ENCODE measurements at regions not wholly inside any gene's neighbourhood (a gene's known extent, or its start where the extent isn't known, plus 50 kb on each side); places are given as distances from the start of the nearest gene placed in this dataset.
A peak's percentile ranks its signal among the peaks of the same experiment; 100 is the strongest.

- no peak overlapping the region for H3K23ac ChIP-seq (ENCODE audit: insufficient read length)
- no peak overlapping the region for H3K56ac ChIP-seq (replicated peaks; ENCODE audit: insufficient read length, low read depth, low read length)
- CTCF ChIA-PET (ENCODE audit: partially characterized antibody): interaction anchor here (0.6 kb wide), 1 partner anchor 144 kb away, joined by 3 read pairs; no protein-coding TSS in a partner anchor
- H4K5ac ChIP-seq (ENCODE audit: insufficient read length, low read depth, low read length): no peak overlapping the region
- no peaks in the 10 kb centered on the region for H3K27me3 ChIP-seq (replicated peaks in 1 of 4; ENCODE audit: control insufficient read depth in 3 of 4, extremely low read depth in 1 of 4, insufficient read depth in 3 of 4, low read length in 3 of 4)
- H3K23me2 ChIP-seq (ENCODE audit: low read depth, low read length): no peaks in the 10 kb centered on the region
- FAIRE-seq (no peak), DNase-seq (ENCODE audit: low read depth in 1 of 2, low spot score in 2 of 2) (no peak)
- H3K36me3 ChIP-seq (ENCODE audit: control insufficient read depth in 2 of 4, insufficient read depth in 4 of 4, low read length in 3 of 4): no peaks in the 10 kb centered on the region
- TF ChIP-seq RFX5 (IDR thresholded peaks at IDR 0.05; ENCODE audit: borderline replicate concordance, low read depth, low read length): no peak
- no peak for TF ChIP-seq HDAC6 (IDR thresholded peaks at IDR 0.05; ENCODE audit: low read depth, low read length)
- no peak for TF ChIP-seq POU5F1 (IDR thresholded peaks at IDR 0.05; ENCODE audit: low read depth, low read length)
- no peak for TF ChIP-seq TAF7 (optimal IDR thresholded peaks at IDR 0.05; ENCODE audit: borderline replicate concordance, low read depth, low read length)
- TF ChIP-seq SUZ12 (IDR thresholded peaks at IDR 0.05; ENCODE audit: low read length): no peak
- TF ChIP-seq NRF1 (IDR thresholded peaks at IDR 0.05; ENCODE audit: low read depth, low read length): no peak
- no peak for TF ChIP-seq EZH2 (IDR thresholded peaks at IDR 0.05; ENCODE audit: low read depth, low read length, severe bottlenecking)
- TF ChIP-seq CBX5 (IDR thresholded peaks at IDR 0.05; ENCODE audit: low read depth, low read length): no peak
- no peak for TF ChIP-seq BRCA1 (IDR thresholded peaks at IDR 0.05; ENCODE audit: low read depth, low read length)
- WGBS, 2 experiments (ENCODE audit: extremely low coverage in 1 of 2, insufficient coverage in 1 of 2, insufficient read length in 1 of 2, insufficient replicate concordance in 2 of 2, low coverage in 1 of 2, low lambda C conversion rate in 2 of 2, missing lambda C conversion rate in 1 of 2): 100% methylated on average over 1 of the region's 1 CpG; no CpG with 5 or more reads in 1 of the 2 experiments
- no peak overlapping the region for H2BK120ac ChIP-seq (replicated peaks; ENCODE audit: low read depth, low read length)
- H3K18ac ChIP-seq (ENCODE audit: extremely low read depth, low read length): no peak overlapping the region
- H3K4me2 ChIP-seq (ENCODE audit: insufficient read depth in 1 of 2, low read depth in 2 of 2, low read length in 2 of 2): no peak overlapping the region
- no peak overlapping the region for H4K91ac ChIP-seq (replicated peaks; ENCODE audit: insufficient read length, low read length)
- no peak overlapping the region for H2BK20ac ChIP-seq (ENCODE audit: low read length)
- POLR2A ChIA-PET (ENCODE audit: partially characterized antibody): no interaction called here
- H3K4ac ChIP-seq (replicated peaks; ENCODE audit: insufficient read length, low read depth, low read length): no peak overlapping the region
- no peak overlapping the region for H2BK5ac ChIP-seq (ENCODE audit: low read depth, low read length)
- no peak overlapping the region for H2BK12ac ChIP-seq (ENCODE audit: low read depth, low read length)
- H3K9me3 ChIP-seq (ENCODE audit: insufficient read depth in 2 of 2, low read depth in 1 of 2, low read length in 1 of 2): no peaks in the 10 kb centered on the region
- H3K79me2 ChIP-seq (ENCODE audit: control insufficient read depth in 1 of 2, insufficient read depth in 2 of 2, low read length in 2 of 2): no peaks in the 10 kb centered on the region
- no peak overlapping the region for H3K27ac ChIP-seq (ENCODE audit: low read depth, low read length)
- H3K9ac ChIP-seq (replicated peaks in 1 of 4; ENCODE audit: extremely low read depth in 1 of 4, low read depth in 3 of 4, low read length in 3 of 4): no peak overlapping the region
- H3K4me3 ChIP-seq (ENCODE audit: extremely low read depth in 1 of 4, insufficient read depth in 2 of 4, low read depth in 3 of 4, low read length in 4 of 4): no peak overlapping the region
- H4K20me1 ChIP-seq (replicated peaks in 1 of 2; ENCODE audit: control insufficient read depth in 1 of 2, insufficient read depth in 2 of 2, low read length in 2 of 2): no peaks in the 10 kb centered on the region
- no peak overlapping the region for H2AK5ac ChIP-seq (ENCODE audit: low read depth, low read length)
- no peak overlapping the region for H4K8ac ChIP-seq (ENCODE audit: extremely low read depth, insufficient read depth, low read length)
- 0 out of 2 replicates have a peak overlapping the region, but pooled peaks have one; percentile 46 for H2BK15ac ChIP-seq (ENCODE audit: low read length)
- no peak overlapping the region for H3K14ac ChIP-seq (ENCODE audit: insufficient read length)
- no peaks in the 10 kb centered on the region for H3K79me1 ChIP-seq (ENCODE audit: low read depth, low read length)
- H3K4me1 ChIP-seq (replicated peaks in 1 of 4; ENCODE audit: control insufficient read depth in 3 of 4, insufficient read depth in 4 of 4, low read length in 3 of 4): no peaks in the 10 kb centered on the region
- no peak overlapping the region; the same call in 1 of the 2 replicates for H2AFZ ChIP-seq (ENCODE audit: low read length)
Measured at GRCh38 chr2:6492573-6492972, 373.1 kb downstream of the CMPK2 start.

Measured in H1 (cell line).